Ovary (tissue), 3 donors: ENCODE measurements at regions not wholly inside any gene's neighbourhood (a gene's known extent, or its start where the extent isn't known, plus 50 kb on each side); places are given as distances from the start of the nearest gene placed in this dataset.

Experiments
- CTCF ChIP-seq, 3 donors: fragments of 450-650 bp in 2 of 3; fragments of 200-600 bp in 1 of 3; IDR thresholded peaks; one replicate each; pipeline versions ENCODE4 v1.5.1 to v1.8.0; 2016 to 2022; ENCODE audit warnings: antibody characterized with exemption in 3 of 3, mild to moderate bottlenecking in 1 of 3
- POLR2A ChIP-seq: fragments of 450-650 bp; IDR thresholded peaks from one replicate; pipeline ENCODE4 v1.6.1; 2017; ENCODE audit warnings: antibody characterized with exemption, mild to moderate bottlenecking, moderate library complexity
- donor health status: DM: no; HTN: no; CAD: no.

- TF ChIP-seq CTCF (IDR thresholded peaks at IDR 0.05) = no peak
- no peak for TF ChIP-seq POLR2A
These were observed 432.9 kb upstream of the DYNLRB2 start for GRCh38 chr16:80107900-80108299.
